ENCODE measurements at regions not wholly inside any gene's neighbourhood (a gene's known extent, or its start where the extent isn't known, plus 50 kb on each side); places are given as distances from the start of the nearest gene placed in this dataset.

- TF ChIP-seq CTCF (IDR thresholded peaks at IDR 0.05) = no peak
Observed at GRCh38 chr18:28510210-28510609, 333.3 kb upstream of the CDH2 start.

GRCh38 chr18:28504066-28504465 is 327.1 kb upstream of the CDH2 start:
- no peak for TF ChIP-seq CTCF (IDR thresholded peaks at IDR 0.05)

GRCh38 chr18:28494151-28494550 is 317.2 kb upstream of the CDH2 start:
- no peak for TF ChIP-seq CTCF (IDR thresholded peaks at IDR 0.05)

- TF ChIP-seq CTCF (IDR thresholded peaks at IDR 0.05) = no peak
Observed at GRCh38 chr18:28485918-28486317, 309.0 kb upstream of the CDH2 start.

- TF ChIP-seq CTCF (IDR thresholded peaks at IDR 0.05) = no peak
Observed at GRCh38 chr18:28485210-28485801, 308.4 kb upstream of the CDH2 start.

- TF ChIP-seq CTCF (IDR thresholded peaks at IDR 0.05) = no peak
Observed at GRCh38 chr18:28478531-28478930, 301.6 kb upstream of the CDH2 start.

- no peak for TF ChIP-seq CTCF (IDR thresholded peaks at IDR 0.05)
Observed at GRCh38 chr18:28476302-28476701, 299.4 kb upstream of the CDH2 start.

- TF ChIP-seq CTCF (IDR thresholded peaks at IDR 0.05) = no peak
Observed at GRCh38 chr18:28469946-28470345, 293.0 kb upstream of the CDH2 start.
